Activated naive CD4-positive, alpha-beta T cell treated with anti-CD3 and anti-CD28 coated beads, Interleukin-2, amount 50 U/mL, for 72 hours (primary cell): ENCODE measurements at regions not wholly inside any gene's neighbourhood (a gene's known extent, or its start where the extent isn't known, plus 50 kb on each side); places are given as distances from the start of the nearest gene placed in this dataset.

ENCODE experiments used
- ATAC-seq, 2 donors: fragments of 150-1000 bp; cut with Tn5 transposase; 2 replicates each; pipeline ENCODE4 v1.10.0; 2021; ENCODE audit warnings: mild to moderate bottlenecking in 2 of 2, moderate library complexity in 2 of 2
- DNase-seq, 2 donors: peaks; one replicate each; pipeline ENCODE4 v3.0.0; 2021 to 2022; ENCODE audit warnings: low spot score in 2 of 2
- H3K27ac Mint-ChIP-seq, 2 donors: one replicate each; pipeline ENCODE4 v1.8.0; 2022; ENCODE audit warnings: mild to moderate bottlenecking in 2 of 2, mixed read lengths in 2 of 2
- H3K36me3 Mint-ChIP-seq, 2 donors: one replicate each; pipeline ENCODE4 v1.8.0; 2022; ENCODE audit warnings: mixed read lengths in 2 of 2
- H3K9me3 Mint-ChIP-seq, 2 donors: one replicate each; pipeline ENCODE4 v1.8.0; 2022; ENCODE audit warnings: mixed read lengths in 2 of 2

- Mint-ChIP-seq H3K9me3 (peaks cover 9 to 10% of the 10 kb centered on the region in 2 donors), H3K27ac (no peak overlapping the region), H3K36me3 (no peaks in the 10 kb centered on the region)
- DNase-seq (no peak), ATAC-seq (no peak)
Measured at GRCh38 chr4:186930024-186930423, 206.4 kb upstream of the FAT1 start.

GRCh38 chr4:186931519-186931918 is 207.9 kb upstream of the FAT1 start:
- H3K9me3 Mint-ChIP-seq = peaks cover 9 to 10% of the 10 kb centered on the region in 2 donors
- DNase-seq (no peak), ATAC-seq (no peak)
- H3K27ac Mint-ChIP-seq = no peak overlapping the region
- no peaks in the 10 kb centered on the region for H3K36me3 Mint-ChIP-seq

- Mint-ChIP-seq H3K36me3 (no peaks in the 10 kb centered on the region), H3K9me3 (peaks cover 9 to 10% of the 10 kb centered on the region in 2 donors), H3K27ac (no peak overlapping the region)
- DNase-seq (no peak), ATAC-seq (no peak)
Measured at GRCh38 chr4:186932196-186932595, 208.5 kb upstream of the FAT1 start.

- ATAC-seq (no peak), DNase-seq (no peak)
- no peaks in the 10 kb centered on the region for H3K36me3 Mint-ChIP-seq
- peaks cover 12% of the 10 kb centered on the region in 2 donors for H3K9me3 Mint-ChIP-seq
- no peak overlapping the region for H3K27ac Mint-ChIP-seq
Measured at GRCh38 chr4:186932631-186933187, 209.1 kb upstream of the FAT1 start.

GRCh38 chr4:186934244-186934643 is 210.6 kb upstream of the FAT1 start:
- DNase-seq (no peak), ATAC-seq (no peak)
- H3K36me3 Mint-ChIP-seq = no peaks in the 10 kb centered on the region
- H3K27ac Mint-ChIP-seq = no peak overlapping the region
- peaks cover 18 to 22% of the 10 kb centered on the region in 2 donors for H3K9me3 Mint-ChIP-seq

- Mint-ChIP-seq H3K9me3 (peaks cover 18 to 22% of the 10 kb centered on the region in 2 donors), H3K27ac (no peak overlapping the region), H3K36me3 (no peaks in the 10 kb centered on the region)
- no peak for DNase-seq
- no peak for ATAC-seq
Measured at GRCh38 chr4:186934841-186935443, 211.3 kb upstream of the FAT1 start.

- ATAC-seq = no peak
- no peak for DNase-seq
- no peaks in the 10 kb centered on the region for H3K36me3 Mint-ChIP-seq
- no peak overlapping the region for H3K27ac Mint-ChIP-seq
- peaks cover 16 to 22% of the 10 kb centered on the region in 2 donors for H3K9me3 Mint-ChIP-seq
Measured at GRCh38 chr4:186935901-186936300, 212.2 kb upstream of the FAT1 start.

GRCh38 chr4:186936496-186937375 is 213.1 kb upstream of the FAT1 start:
- Mint-ChIP-seq H3K9me3 (peaks cover 15 to 22% of the 10 kb centered on the region in 2 donors), H3K27ac (no peak overlapping the region), H3K36me3 (no peaks in the 10 kb centered on the region)
- ATAC-seq = no peak
- DNase-seq = no peak

GRCh38 chr4:186939226-186939625 is 215.6 kb upstream of the FAT1 start:
- ATAC-seq (no peak), DNase-seq (no peak)
- Mint-ChIP-seq H3K36me3 (no peaks in the 10 kb centered on the region), H3K27ac (no peak overlapping the region), H3K9me3 (peaks cover 16% of the 10 kb centered on the region in 2 donors)

GRCh38 chr4:186939766-186940165 is 216.1 kb upstream of the FAT1 start:
- H3K36me3 Mint-ChIP-seq = no peaks in the 10 kb centered on the region
- no peak for ATAC-seq
- H3K9me3 Mint-ChIP-seq = peaks cover 13 to 16% of the 10 kb centered on the region in 2 donors
- H3K27ac Mint-ChIP-seq = no peak overlapping the region
- no peak for DNase-seq

GRCh38 chr4:186940476-186940875 is 216.8 kb upstream of the FAT1 start:
- ATAC-seq (no peak), DNase-seq (no peak)
- H3K9me3 Mint-ChIP-seq = peaks cover 15 to 17% of the 10 kb centered on the region in 2 donors
- no peaks in the 10 kb centered on the region for H3K36me3 Mint-ChIP-seq
- H3K27ac Mint-ChIP-seq = no peak overlapping the region

- H3K27ac Mint-ChIP-seq = no peak overlapping the region
- DNase-seq = no peak
- H3K36me3 Mint-ChIP-seq = no peaks in the 10 kb centered on the region
- H3K9me3 Mint-ChIP-seq = peaks cover 17 to 20% of the 10 kb centered on the region in 2 donors
- ATAC-seq = no peak
Measured at GRCh38 chr4:186942758-186943377, 219.2 kb upstream of the FAT1 start.

- no peak for ATAC-seq
- Mint-ChIP-seq H3K9me3 (peaks cover 11 to 15% of the 10 kb centered on the region in 2 donors), H3K36me3 (no peaks in the 10 kb centered on the region), H3K27ac (no peak overlapping the region)
- no peak for DNase-seq
Measured at GRCh38 chr4:186943411-186943810, 219.8 kb upstream of the FAT1 start.

GRCh38 chr4:186946136-186946535 is 222.5 kb upstream of the FAT1 start:
- no peak overlapping the region for H3K27ac Mint-ChIP-seq
- DNase-seq = no peak
- H3K9me3 Mint-ChIP-seq = peaks cover 8 to 23% of the 10 kb centered on the region in 2 donors
- no peaks in the 10 kb centered on the region for H3K36me3 Mint-ChIP-seq
- ATAC-seq = no peak

- DNase-seq (no peak), ATAC-seq (no peak)
- Mint-ChIP-seq H3K9me3 (peaks cover 8 to 23% of the 10 kb centered on the region in 2 donors), H3K27ac (no peak overlapping the region), H3K36me3 (no peaks in the 10 kb centered on the region)
Measured at GRCh38 chr4:186946682-186947294, 223.1 kb upstream of the FAT1 start.

- no peak overlapping the region for H3K27ac Mint-ChIP-seq
- peaks cover 14 to 23% of the 10 kb centered on the region in 2 donors for H3K9me3 Mint-ChIP-seq
- ATAC-seq = no peak
- DNase-seq = no peak
- no peaks in the 10 kb centered on the region for H3K36me3 Mint-ChIP-seq
Measured at GRCh38 chr4:186948361-186949242, 224.9 kb upstream of the FAT1 start.
